SK-N-SH (cell line): ENCODE measurements at regions not wholly inside any gene's neighbourhood (a gene's known extent, or its start where the extent isn't known, plus 50 kb on each side); places are given as distances from the start of the nearest gene placed in this dataset.

Source experiments
- CTCF ChIA-PET: fragments of 300-600, 350-600 bp; formaldehyde crosslinking; extraction: SDS; loops from one replicate; lab custom pipeline; 2021; lab: Yijun Ruan, JAX
- POLR2A ChIA-PET: fragments of 350-600 bp; sonication (Branson Sonifier 250); formaldehyde crosslinking; extraction: SDS; loops from one replicate; lab custom pipeline; 2020; ENCODE audit warnings: antibody characterized with exemption, inconsistent platforms; lab: Yijun Ruan, JAX
- DNase-seq: peaks from one replicate; pipeline ENCODE4 v3.0.0; 2012
- H2AFZ ChIP-seq: fragments of 200-600 bp; sonication (generic); 2 replicates; pipeline ENCODE4 v1.8.1; 2016; ENCODE audit warnings: antibody characterized with exemption, mild to moderate bottlenecking, low read depth
- H3F3A ChIP-seq: fragments of 200-600 bp; sonication (generic); replicated peaks from 2 replicates; pipeline ENCODE3; 2016; ENCODE audit warnings: antibody characterized with exemption, mild to moderate bottlenecking; ENCODE audit not compliant: insufficient read depth
- H3K27ac ChIP-seq, 2 experiments: fragments of 200-500 bp in 1 of 2; fragments of 200-600 bp in 1 of 2; sonication (Bioruptor generic) in 1 of 2; sonication (generic), shearing (Covaris generic) in 1 of 2; 2 replicates each; pipeline versions ENCODE4 v1.5.1 to v1.6.1; 2014 to 2016; ENCODE audit warnings: low read depth in 2 of 2, inconsistent platforms in 1 of 2, low read length in 1 of 2, mild to moderate bottlenecking in 1 of 2, mixed read lengths in 1 of 2
- H3K27me3 ChIP-seq: fragments of 200-600 bp; sonication (generic), shearing (Covaris generic); 2 replicates; pipeline ENCODE4 v1.6.1; 2016; ENCODE audit warnings: mixed run types; ENCODE audit not compliant: insufficient read depth
- H3K36me3 ChIP-seq, 2 experiments: fragments of 200-500 bp in 1 of 2; fragments of 200-600 bp in 1 of 2; sonication (Bioruptor generic) in 1 of 2; sonication (generic) in 1 of 2; replicated peaks in 1 of 2; 2 replicates each; pipeline versions ENCODE3 to v1.5.1; 2014 to 2016; ENCODE audit warnings: low read length in 1 of 2, mild to moderate bottlenecking in 1 of 2; ENCODE audit not compliant: insufficient read depth in 2 of 2, control insufficient read depth in 1 of 2
- H3K4me1 ChIP-seq, 2 experiments: fragments of 200-500 bp in 1 of 2; fragments of 200-600 bp in 1 of 2; sonication (Bioruptor generic) in 1 of 2; sonication (generic), shearing (Covaris generic) in 1 of 2; 2 replicates each; pipeline versions ENCODE4 v1.5.1 to v1.6.1; 2014 to 2016; ENCODE audit warnings: low read depth in 1 of 2, low read length in 1 of 2, mixed run types in 1 of 2; ENCODE audit not compliant: insufficient read depth in 2 of 2, control insufficient read depth in 1 of 2
- H3K4me2 ChIP-seq: fragments of 200-600 bp; sonication (generic), shearing (Covaris generic); 2 replicates; pipeline ENCODE4 v1.6.1; 2017; ENCODE audit warnings: mixed run types
- H3K4me3 ChIP-seq, 2 experiments: fragments of 200-500 bp in 1 of 2; fragments of 200-600 bp in 1 of 2; sonication (Bioruptor generic) in 1 of 2; sonication (generic), shearing (Covaris generic) in 1 of 2; 2 replicates each; pipeline versions ENCODE4 v1.5.1 to v1.8.1; 2014 to 2016; ENCODE audit warnings: low read depth in 2 of 2, inconsistent platforms in 1 of 2, low read length in 1 of 2, mild to moderate bottlenecking in 1 of 2, mixed read lengths in 1 of 2, moderate library complexity in 1 of 2
- H3K79me2 ChIP-seq: fragments of 200-600 bp; sonication (generic); 2 replicates; pipeline ENCODE4 v1.8.1; 2017; ENCODE audit warnings: mild to moderate bottlenecking; ENCODE audit not compliant: insufficient read depth
- H3K9ac ChIP-seq: fragments of 200-600 bp; sonication (generic); 2 replicates; pipeline ENCODE4 v1.6.1; 2017; ENCODE audit warnings: mixed run types
- H3K9me2 ChIP-seq: fragments of 200-600 bp; sonication (generic); 2 replicates; pipeline ENCODE4 v1.6.1; 2017; ENCODE audit warnings: mixed run types
- H3K9me3 ChIP-seq: fragments of 200-600 bp; sonication (generic); 2 replicates; pipeline ENCODE4 v1.6.1; 2017; ENCODE audit warnings: mixed run types, mild to moderate bottlenecking, moderate library complexity
- H4K20me1 ChIP-seq: fragments of 200-600 bp; sonication (generic); 2 replicates; pipeline ENCODE4 v1.6.1; 2017; ENCODE audit warnings: mild to moderate bottlenecking, mixed run types; ENCODE audit not compliant: insufficient read depth
- CHD2 ChIP-seq: fragments of 150-350 bp; IDR thresholded peaks from 2 replicates; pipeline ENCODE4 v1.6.1; 2018; ENCODE audit warnings: low read length; ENCODE audit not compliant: partially characterized antibody
- CTCF ChIP-seq: fragments of 200-600 bp; sonication (generic); IDR thresholded peaks from 2 replicates; pipeline ENCODE4 v1.6.1; 2017; ENCODE audit warnings: antibody characterized with exemption, mild to moderate bottlenecking, moderate library complexity
- ELF1 ChIP-seq: IDR thresholded peaks from 2 replicates; pipeline ENCODE4 v1.4.0; 2012
- EP300 ChIP-seq, 2 experiments: IDR thresholded peaks; 2 replicates each; pipeline versions ENCODE4 v1.4.0 to v1.6.1; 2012; ENCODE audit warnings: borderline replicate concordance in 1 of 2, low read depth in 1 of 2, low read length in 1 of 2
- EZH2phosphoT487 ChIP-seq: fragments of 200-600 bp; sonication (generic); IDR thresholded peaks from 2 replicates; pipeline ENCODE4 v1.6.1; 2017; ENCODE audit warnings: low read depth, mixed run types, mild to moderate bottlenecking, antibody characterized with exemption, moderate library complexity, borderline replicate concordance
- FOSL2 ChIP-seq: IDR thresholded peaks from 2 replicates; pipeline ENCODE4 v1.4.0; 2012; ENCODE audit warnings: low read depth, mild to moderate bottlenecking, moderate library complexity, borderline replicate concordance
- FOXJ3 ChIP-seq: sonication (generic); formaldehyde crosslinking; IDR thresholded peaks from 2 replicates; pipeline ENCODE4 v1.5.1; 2020; ENCODE audit warnings: mild to moderate bottlenecking, missing genetic modification reagents
- FOXM1 ChIP-seq: IDR thresholded peaks from 2 replicates; pipeline ENCODE4 v1.4.0; 2012; ENCODE audit warnings: low read depth, mild to moderate bottlenecking
- GABPA ChIP-seq: IDR thresholded peaks from 2 replicates; pipeline ENCODE4 v1.4.0; 2012; ENCODE audit warnings: low read depth, mild to moderate bottlenecking
- IRF3 ChIP-seq: fragments of 150-350 bp; IDR thresholded peaks from 2 replicates; pipeline ENCODE4 v1.6.1; 2016; ENCODE audit warnings: mild to moderate bottlenecking, low read depth, low read length
- MAX ChIP-seq: IDR thresholded peaks from 2 replicates; pipeline ENCODE4 v1.4.0; 2012; ENCODE audit warnings: low read depth
- MXI1 ChIP-seq: IDR thresholded peaks from 2 replicates; pipeline ENCODE4 v1.6.1; 2012; ENCODE audit warnings: mild to moderate bottlenecking, low read depth, low read length, improper control_type of control experiment
- NRF1 ChIP-seq: IDR thresholded peaks from 2 replicates; pipeline ENCODE4 v1.6.1; 2012; ENCODE audit warnings: low read depth, mild to moderate bottlenecking, low read length
- PBX3 ChIP-seq: IDR thresholded peaks from 2 replicates; pipeline ENCODE4; 2012
- SIN3A ChIP-seq: IDR thresholded peaks from 2 replicates; pipeline ENCODE4 v1.6.1; 2012; ENCODE audit warnings: low read depth, mild to moderate bottlenecking, low read length, moderate library complexity, borderline replicate concordance
- TAF1 ChIP-seq: IDR thresholded peaks from 2 replicates; pipeline ENCODE4 v1.6.1; 2012; ENCODE audit warnings: low read depth, mild to moderate bottlenecking, low read length, moderate library complexity, borderline replicate concordance
- USF1 ChIP-seq: IDR thresholded peaks from 2 replicates; pipeline ENCODE4 v1.4.0; 2012; ENCODE audit warnings: low read depth, borderline replicate concordance
- USF2 ChIP-seq: fragments of 150-350 bp; IDR thresholded peaks from 2 replicates; pipeline ENCODE4 v1.6.1; 2017; ENCODE audit warnings: antibody characterized with exemption, low read length, low read depth, borderline replicate concordance
- ZBTB33 ChIP-seq: IDR thresholded peaks from 2 replicates; pipeline ENCODE4 v1.4.0; 2012; ENCODE audit warnings: low read depth, borderline replicate concordance
- WGBS: methylation state at CpG from one replicate; pipeline ENCODE4 v1.1.6; 2017; ENCODE audit warnings: low lambda C conversion rate; 5-methylcytosine and 5-hydroxymethylcytosine counted together

- WGBS = 80% methylated on average over 6 of the region's 6 CpGs
- Histone ChIP-seq H3K9me3 (no peaks in the 10 kb centered on the region), H3K4me3 (no peak overlapping the region), H3K4me2 (no peak overlapping the region), H2AFZ (no peak overlapping the region), H3K4me1 (peaks cover 0 to 16% of the 10 kb centered on the region in 2 experiments; a peak in 1 of 4 replicates), H3K79me2 (no peaks in the 10 kb centered on the region), H3K36me3 (no peaks in the 10 kb centered on the region), H3K9ac (no peak overlapping the region), H3F3A (peaks cover 10% of the 10 kb centered on the region), H4K20me1 (no peaks in the 10 kb centered on the region), H3K27ac (no peak overlapping the region), H3K9me2 (no peaks in the 10 kb centered on the region), H3K27me3 (peaks cover 7% of the 10 kb centered on the region; the same call in 1 of the 2 replicates)
- no peak for TF ChIP-seq NRF1
- no peak for TF ChIP-seq PBX3
- no peak for TF ChIP-seq IRF3
- TF ChIP-seq MAX = no peak
- no peak for TF ChIP-seq TAF1
- no peak for TF ChIP-seq USF2
- no peak for TF ChIP-seq MXI1
- no peak for TF ChIP-seq CTCF
- no peak for TF ChIP-seq FOXJ3 (CRISPR knock-in tag)
- no peak for TF ChIP-seq EP300 (IDR thresholded peaks at IDR 0.05; ENCODE audit: borderline replicate concordance in 1 of 2, low read depth in 1 of 2, low read length in 1 of 2)
- no peak for TF ChIP-seq ZBTB33
- no peak for TF ChIP-seq ELF1
- TF ChIP-seq CHD2 = no peak
- TF ChIP-seq FOSL2 = no peak
- TF ChIP-seq SIN3A = no peak
- TF ChIP-seq USF1 = no peak
- TF ChIP-seq EZH2phosphoT487 = no peak
- no peak for TF ChIP-seq FOXM1
- TF ChIP-seq GABPA = no peak
- POLR2A ChIA-PET = no interaction called here
- DNase-seq = no peak
- CTCF ChIA-PET = interaction anchor here (1.2 to 5.2 kb wide), 3 partner anchors 15 to 105 kb away, joined by 3 to 22 read pairs (median 10); no protein-coding TSS in a partner anchor
Observed at GRCh38 chr15:31871887-31872281, 158.4 kb upstream of the CHRNA7 start.
